Amygdala (tissue), 56 donors: ENCODE measurements at regions not wholly inside any gene's neighbourhood (a gene's known extent, or its start where the extent isn't known, plus 50 kb on each side); places are given as distances from the start of the nearest gene placed in this dataset.

Experiments
- DNase-seq, 56 donors: peaks; one replicate each; lab custom pipeline; 2025; lab: John Stamatoyannopoulos, UW

DNA sequence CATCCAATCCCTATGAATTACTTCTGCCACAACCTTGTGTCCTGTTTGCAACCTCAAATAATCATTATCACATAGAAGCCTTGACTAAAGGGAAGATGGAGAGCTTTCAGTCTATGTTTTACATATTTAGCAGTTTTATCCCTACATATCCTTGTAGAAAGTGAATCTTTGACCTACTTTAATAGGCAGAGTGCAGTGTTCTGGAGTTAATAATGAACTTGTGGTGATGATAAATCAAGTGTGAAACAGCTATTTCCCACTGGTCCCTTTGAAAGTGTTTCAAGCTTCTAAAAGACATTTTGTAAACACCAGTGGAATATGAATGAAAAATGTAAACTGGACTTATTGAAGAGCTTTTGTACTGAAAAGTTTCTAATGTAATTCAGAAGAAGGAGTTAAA, 406.7 kb downstream of the GABRG2 start:
- no peak for DNase-seq

DNA sequence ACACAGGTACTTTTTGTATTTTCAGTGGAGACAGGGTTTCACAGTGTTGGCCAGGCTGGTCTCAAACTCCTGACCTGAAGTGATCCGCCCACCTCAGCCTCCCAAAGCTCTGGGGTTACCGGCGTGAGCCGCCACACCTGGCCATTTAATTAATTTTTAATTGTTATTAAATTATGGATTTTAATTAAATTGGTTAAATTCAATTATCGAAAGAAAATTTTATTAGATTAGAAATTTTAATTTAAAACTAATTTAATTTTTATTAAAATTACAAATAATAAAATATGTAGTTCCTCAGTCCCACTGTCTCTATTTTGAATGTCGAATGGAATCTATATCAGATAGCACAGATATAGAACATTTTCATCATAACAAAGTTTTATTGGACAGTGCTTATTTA, 416.5 kb downstream of the GABRG2 start:
- no peak for DNase-seq

DNA sequence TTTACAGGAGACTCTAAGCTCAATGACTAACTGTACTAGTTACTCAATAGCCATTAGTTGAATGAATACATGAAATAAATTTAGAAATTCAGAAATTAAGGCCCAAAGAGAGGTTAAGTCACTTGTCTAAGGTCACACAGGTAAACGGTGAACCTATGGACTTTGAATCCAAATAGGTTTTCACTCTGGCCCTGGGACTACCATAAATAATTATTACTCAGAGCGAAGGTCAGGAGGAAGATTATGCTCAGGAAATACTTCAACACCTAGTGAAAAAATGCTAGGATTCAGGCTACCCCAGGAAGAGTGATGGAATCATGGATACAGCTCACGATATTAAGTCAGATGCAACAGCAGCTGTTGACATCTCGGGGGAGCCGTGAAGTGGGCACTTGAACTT, 417.4 kb downstream of the GABRG2 start:
- DNase-seq: no peak

DNA sequence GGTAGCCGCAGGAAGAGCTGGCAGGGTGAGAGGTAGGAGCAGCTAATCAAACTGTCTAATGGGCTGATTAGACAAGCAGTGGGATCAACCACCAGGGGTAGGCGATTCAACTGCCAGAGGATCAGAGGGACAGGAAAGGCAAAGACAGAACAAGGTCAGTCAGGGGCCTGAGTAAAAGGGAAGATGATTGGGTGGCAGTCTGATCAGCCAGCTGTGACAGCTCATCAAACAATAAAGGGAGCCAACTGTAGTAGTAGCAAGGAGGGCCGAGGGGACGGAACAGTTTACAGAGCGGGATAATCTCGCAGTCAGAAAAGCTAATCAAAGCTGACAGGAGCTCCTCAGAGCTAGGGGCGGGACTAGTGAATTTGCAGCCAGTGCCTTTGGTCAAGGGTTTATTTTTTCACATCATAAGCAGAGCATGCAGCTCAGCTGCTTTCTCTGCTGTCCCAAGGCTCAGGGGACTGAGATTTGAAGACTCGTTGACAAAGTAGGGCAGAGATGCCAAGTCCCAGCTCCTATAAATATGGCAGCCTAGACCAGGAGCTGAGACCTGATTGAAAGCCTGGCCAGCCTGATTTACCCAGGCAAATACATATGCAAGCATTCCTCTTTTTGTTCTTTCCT, 418.2 kb downstream of the GABRG2 start:
- DNase-seq: no peak

DNA sequence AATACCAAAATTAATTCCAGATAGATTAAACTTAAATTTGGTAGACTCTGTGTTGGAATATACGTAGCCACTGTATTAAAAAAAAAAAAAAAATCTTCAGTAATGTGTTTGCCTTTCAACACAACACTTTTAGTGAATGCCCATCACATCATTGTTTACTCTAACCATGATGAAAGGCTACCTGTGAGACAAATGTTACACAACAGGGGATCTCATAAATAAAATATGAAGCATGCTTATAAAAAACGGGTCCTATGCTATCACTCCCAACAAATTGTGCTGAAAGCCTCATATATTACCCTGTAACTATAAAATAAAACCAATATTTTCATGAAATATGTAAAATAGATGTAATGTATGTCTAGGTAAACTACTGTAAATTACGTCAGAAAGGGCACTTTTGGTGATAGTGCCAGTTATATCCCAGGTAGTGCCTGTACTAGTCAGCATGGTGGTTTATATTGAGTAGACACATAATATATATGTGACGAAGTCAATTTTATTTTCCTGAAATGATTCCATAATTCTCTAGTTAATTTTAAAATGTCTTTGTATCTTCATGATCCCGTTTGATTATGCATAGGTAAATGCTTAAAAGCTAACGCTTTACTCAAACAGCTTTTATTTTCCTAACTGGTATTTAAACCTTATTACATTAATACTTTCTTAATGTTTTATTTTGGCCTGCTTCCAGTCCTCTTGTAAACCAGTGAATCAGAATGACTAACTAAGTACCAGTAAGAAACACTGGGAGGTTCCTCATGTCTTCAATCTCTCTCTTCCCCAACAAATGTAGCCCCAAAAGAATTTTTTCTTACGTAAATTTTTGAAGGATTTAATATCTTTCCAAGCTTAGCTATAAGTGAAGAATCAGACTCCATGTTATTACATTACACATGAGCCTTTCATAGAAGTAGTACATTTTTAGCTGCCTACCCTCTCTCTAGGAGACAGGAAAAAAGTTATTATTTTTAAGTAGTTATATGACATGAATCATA, 420.3 kb downstream of the GABRG2 start:
- DNase-seq: no peak

DNA sequence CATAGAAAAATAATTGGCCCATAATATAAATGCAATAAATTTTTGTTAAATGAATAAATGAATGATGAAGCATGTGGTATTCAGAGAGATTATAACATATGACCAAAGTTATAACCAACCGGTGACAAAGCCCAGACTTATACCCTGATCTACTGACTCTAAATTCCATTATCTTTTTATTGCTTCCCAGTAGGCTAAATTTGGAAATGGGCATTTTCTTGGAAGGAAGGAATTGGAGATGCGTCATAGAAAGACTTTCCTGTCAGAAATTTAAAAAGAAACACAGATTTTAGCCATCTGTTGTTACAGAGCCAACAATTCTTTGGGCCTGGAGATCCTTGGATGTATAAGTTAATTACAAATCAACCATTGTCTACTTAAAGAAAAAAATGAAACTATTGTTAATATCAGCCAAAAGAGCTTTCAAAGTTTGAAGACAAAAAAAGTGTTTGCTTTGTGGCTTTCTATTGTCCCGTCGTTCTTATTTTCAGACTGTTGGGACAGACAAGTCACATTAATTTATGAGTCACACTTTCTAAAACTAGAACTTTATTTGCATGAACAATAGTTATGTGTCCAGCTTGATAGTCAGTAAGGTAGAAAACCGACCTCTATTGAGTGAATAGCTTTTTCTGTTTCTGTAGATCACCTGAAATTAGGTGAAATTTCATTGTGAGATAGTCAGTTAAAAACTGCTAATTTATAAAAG, 428.7 kb downstream of the GABRG2 start:
- DNase-seq: no peak

DNA sequence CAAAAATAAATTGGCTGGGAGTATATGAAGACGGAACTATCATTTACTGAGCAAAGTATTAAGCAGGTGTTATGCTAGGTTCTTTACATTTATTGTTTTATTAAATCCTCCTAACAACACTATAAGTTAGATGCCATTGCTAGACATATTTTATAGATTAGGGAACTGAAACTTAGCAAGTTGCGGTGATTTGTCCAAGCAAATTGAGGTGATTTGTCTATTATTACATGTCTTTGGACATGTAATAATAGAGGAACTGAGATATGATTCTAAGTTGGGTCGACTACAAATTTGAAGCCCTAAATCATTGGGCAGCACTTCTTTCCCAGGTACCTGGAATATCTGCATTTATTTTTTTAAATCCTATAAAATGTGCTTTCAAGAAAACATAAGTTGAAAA, 429.9 kb downstream of the GABRG2 start:
- no peak for DNase-seq

DNA sequence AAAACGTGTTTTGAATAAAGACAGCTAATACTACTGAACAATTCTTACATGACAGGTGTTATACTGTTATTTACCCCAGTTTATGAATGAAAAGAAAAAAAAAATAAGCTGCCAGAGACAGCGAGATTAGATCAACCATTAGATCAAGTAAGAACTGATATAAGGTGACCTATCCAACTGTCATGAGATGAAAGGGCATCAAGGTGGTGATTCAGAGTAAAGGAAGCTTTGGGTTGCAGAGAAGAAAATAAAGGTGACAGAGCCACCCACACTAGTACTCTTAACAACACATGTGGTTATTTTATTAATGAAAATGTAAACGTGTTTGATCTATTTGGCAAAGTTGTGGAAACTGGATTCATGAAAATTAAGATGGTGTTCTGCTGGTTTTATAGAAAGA, 435.2 kb downstream of the GABRG2 start:
- DNase-seq: no peak

DNA sequence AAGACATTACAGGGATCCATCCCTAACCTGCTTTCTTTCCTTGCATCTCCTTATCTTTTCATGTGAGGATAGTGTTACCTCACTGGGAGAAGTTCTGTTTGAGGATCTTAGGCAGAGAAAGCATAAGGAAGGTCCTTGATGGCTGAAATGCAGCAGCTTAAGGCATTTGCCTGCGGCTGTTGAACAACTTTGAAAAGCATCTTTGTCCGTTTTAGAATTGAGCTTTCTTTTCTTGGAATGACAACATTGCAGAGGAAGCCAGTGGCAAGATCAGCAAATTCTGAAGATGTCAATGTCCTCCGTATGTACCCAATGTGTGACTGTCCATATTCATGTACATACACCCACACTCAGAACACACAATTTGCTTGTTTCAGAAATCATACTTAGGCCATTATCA, 436.2 kb downstream of the GABRG2 start:
- no peak for DNase-seq

DNA sequence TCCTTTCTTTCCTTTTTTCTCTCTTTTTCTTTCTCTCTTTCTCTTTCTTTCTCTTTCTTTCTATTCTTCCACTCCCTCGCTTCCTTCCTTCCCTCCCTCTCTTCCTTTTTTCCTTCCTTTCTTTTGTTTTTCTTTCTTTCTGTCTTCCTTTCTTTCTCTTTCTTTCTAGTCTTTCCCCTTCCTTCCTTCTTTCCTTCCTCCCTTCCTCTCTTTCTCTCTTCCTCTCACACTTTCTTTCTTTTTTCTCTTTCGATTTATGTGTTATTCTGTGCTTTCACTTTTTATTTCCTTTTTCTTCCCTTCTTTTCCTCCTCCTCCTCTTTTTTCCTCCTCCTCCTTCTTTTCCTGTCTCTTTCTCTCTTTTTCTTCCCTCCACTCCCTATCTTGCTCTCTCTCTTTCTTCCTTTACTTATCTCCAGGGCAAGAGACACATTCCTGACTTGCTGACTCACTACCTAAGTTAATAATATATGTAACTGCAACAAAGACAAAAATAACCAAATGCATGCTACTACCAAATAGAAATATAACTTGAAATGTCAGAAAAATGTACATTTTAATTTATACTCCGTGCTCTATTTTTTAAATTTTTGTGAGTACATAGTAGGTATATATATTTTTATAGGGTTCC, 445.5 kb downstream of the GABRG2 start:
- no peak for DNase-seq

DNA sequence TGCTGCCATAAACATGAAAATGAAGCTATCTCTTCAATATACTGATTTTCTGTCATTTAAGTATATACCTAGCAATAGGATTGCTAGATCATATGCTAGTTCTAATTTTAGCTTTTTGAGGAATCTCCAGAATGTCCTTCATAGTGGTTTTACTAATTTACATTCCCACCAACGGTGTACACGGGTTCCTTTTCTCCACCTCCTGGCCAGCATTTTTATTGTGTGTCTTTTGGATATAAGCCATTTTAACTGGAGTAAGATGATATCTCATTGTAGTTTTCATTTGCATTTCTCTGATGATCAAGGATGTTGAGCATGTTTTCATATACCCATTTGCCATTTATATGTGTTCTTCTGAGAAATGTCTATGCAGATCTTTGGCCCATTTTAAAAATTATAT, 446.5 kb downstream of the GABRG2 start:
- DNase-seq: no peak

DNA sequence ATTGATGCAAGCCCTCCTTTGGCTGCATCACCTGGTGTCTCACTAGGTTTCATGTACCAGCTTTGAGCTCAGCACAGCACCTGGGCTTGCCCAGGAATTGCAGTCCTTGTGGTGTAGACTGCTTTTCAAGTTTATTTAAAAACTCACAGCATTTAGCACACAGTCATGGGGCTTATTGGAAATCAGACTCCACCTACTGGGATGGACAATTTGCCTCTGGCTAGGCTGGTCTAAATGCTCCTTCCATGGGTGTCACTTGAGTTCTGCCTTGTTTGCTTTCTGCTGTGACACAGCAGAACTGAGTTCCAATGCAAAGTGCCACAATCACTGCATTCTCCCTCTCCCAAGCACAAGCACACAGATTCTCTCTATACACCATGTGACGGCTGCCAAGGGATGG, 453.3 kb downstream of the GABRG2 start:
- DNase-seq: no peak

DNA sequence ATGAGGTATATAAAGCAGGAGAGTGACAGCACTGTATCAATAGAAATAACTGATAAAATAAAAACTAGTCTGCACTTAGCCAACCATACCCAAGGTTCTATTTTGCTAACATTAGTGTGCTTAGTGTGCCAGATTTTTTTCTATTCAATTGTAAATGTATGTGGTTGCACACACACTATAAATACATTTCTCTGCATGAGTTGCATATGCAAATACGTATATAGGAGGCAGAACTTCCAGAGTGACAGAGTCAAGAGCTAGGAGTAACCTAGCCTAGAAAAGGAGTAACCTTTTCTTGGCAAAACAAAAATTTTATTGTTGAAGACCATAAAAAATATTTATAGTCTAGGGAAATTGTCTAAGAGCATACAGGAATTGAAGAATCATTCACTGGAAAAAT, 461.6 kb downstream of the GABRG2 start:
- no peak for DNase-seq

DNA sequence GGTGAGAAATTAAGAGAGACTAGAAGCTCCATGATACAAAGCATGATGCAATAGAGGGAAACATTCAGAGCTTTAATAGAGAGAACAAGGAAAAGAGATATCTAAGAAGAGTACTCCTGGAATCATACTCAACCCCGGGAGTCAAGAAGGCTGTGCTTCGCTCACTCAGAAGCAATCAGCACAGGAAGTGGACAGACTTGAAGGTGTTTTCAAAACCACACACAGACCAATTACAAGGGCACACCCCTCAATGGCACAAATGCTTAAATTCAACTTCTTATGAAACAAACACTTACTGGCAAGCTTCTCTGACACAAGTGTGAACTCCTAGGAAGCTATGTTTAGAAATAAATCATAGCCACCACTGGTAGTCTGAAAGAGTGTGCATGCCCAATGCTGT, 462.3 kb downstream of the GABRG2 start:
- DNase-seq: no peak

DNA sequence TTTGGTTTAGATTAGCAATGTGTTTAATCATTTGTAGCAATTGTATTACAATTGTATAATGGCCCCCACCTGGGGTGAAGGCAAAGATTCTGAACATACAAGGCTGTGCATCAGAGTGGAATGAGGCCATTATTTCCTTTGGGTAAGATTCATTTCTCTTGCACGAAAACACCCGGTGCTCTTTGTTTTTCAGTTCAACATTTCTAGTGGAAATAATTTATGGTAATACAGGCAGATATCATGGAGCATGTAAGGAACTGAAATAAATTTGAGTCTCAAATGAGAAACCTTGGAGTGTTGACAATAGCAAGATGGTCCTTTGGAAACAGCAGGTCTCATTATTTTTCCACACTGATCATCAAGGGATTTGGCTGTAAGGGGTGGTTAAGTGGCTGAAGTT, 475.9 kb downstream of the GABRG2 start:
- DNase-seq: no peak

DNA sequence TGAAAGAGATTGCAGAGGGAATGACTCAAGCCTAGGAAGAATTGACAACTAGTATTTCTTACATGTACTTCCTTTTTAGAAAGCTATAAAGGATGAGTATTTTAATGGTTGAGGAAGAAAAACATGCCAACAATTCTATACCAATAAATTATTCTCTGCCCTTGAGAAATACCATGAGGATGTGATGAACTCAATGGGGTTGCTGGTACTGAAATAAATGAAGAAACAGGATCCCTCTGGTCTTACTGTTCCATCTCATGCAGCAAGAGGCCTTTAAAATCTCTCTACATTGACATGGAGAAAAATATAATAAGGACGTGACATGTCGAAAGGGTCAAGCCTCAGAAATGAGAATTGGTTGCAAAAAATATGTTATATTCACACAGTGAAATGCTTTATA, 477.3 kb downstream of the GABRG2 start:
- no peak for DNase-seq

DNA sequence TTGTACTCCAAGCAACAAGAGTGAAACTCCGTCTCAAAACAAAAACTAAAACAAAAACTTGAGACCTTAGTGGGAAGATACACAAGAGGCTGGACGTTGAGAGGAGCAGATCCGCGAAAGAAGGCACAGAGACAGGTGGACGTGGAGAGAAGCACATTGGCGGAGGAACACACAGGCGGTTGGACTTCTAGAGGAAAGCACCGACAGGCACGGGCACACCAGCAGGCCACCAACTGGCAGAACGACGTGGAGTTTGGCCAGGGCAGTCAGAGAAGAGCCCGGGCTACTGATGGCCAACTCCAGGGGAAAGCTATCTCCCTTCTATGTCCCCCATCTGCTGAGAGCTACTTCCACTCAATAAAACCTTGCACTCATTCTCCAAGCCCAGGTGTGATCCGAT, 482.7 kb downstream of the GABRG2 start:
- no peak for DNase-seq

DNA sequence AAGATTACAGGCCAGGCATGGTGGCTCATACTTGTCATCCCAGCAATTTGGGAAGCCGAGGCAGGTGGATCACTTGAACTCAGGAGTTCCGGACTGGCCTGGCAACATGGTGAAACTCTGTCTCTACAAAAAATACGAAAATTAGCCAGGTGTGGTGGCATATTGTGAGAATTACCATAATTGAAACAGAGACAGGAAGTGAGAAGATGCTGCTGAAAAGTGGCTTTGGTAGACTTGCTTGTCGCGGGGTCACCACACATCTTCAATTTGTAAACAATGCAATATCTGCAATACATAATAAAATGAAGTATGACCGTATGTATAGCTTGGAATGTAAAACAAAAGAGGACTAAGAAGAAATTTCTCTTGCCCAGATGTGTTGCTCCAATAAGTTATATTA, 490.5 kb downstream of the GABRG2 start:
- no peak for DNase-seq

DNA sequence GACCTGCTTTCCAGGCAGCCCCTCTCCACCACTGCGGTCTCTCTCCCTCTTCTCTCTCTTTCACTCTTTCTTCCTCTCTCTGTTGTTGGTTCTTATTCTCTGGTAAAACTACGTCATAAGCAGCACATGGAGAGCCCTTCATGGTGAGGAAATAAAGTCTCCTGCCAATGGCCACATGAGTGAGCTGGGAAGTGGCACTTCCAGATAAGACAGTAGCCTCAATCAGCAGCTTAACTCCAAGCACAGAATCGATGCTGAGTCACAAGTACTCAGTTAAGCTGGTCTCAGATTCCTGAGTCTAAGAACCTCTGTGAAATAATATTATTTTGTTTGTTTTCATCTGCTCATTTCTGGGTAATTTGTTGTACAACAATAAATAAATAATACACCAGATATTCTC, 500.1 kb downstream of the GABRG2 start:
- no peak for DNase-seq

DNA sequence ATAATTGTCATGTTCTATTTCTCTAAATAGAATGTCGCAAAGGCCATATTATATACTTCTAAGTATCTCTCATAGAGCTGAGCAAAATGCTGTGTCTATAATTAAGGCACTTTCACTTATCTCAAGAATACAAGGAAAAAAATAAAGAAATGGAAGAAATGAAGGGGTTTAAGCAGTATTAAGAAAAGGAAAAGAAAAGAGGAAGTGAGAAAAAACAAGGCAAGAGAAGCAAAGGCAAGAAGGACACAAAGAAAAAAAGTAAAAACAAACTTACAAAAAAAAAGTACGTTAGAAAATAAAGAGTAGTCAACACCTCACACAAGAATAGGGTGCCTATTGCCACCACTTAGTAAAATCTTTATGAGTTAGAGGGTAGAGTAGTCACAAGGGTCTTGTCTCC, 506.2 kb downstream of the GABRG2 start:
- DNase-seq: no peak

DNA sequence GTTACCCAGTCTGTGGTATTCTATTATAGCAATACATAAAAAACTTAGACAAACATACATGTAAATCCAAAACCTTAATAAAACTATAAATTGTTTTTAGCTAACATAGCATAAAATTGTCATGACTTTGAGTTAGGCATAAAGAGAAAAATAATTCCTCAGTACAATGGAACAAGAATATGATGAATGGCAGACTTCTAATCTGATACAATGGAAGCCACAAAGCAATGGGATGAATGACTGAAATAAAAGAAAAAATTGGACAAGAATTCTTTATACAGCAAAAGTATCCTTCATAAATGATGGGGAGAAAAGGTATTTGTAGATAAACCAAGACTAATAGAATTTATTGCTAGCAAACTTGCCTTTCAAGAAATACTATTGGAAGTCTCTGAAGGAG, 524.2 kb downstream of the GABRG2 start:
- DNase-seq: no peak
